SK-N-MC (cell line): ENCODE measurements at regions not wholly inside any gene's neighbourhood (a gene's known extent, or its start where the extent isn't known, plus 50 kb on each side); places are given as distances from the start of the nearest gene placed in this dataset.

Experiments
- EZH2 ChIP-seq: fragments of 200-600 bp; sonication (generic); IDR thresholded peaks from one replicate; pipeline ENCODE4 v1.6.1; 2017; ENCODE audit warnings: antibody characterized with exemption
- FOXP2 ChIP-seq: optimal IDR thresholded peaks from 2 replicates; pipeline ENCODE3; 2011; ENCODE audit warnings: mild to moderate bottlenecking, moderate library complexity; ENCODE audit not compliant: insufficient read depth; ENCODE audit errors: extremely low read length, control extremely low read depth

DNA sequence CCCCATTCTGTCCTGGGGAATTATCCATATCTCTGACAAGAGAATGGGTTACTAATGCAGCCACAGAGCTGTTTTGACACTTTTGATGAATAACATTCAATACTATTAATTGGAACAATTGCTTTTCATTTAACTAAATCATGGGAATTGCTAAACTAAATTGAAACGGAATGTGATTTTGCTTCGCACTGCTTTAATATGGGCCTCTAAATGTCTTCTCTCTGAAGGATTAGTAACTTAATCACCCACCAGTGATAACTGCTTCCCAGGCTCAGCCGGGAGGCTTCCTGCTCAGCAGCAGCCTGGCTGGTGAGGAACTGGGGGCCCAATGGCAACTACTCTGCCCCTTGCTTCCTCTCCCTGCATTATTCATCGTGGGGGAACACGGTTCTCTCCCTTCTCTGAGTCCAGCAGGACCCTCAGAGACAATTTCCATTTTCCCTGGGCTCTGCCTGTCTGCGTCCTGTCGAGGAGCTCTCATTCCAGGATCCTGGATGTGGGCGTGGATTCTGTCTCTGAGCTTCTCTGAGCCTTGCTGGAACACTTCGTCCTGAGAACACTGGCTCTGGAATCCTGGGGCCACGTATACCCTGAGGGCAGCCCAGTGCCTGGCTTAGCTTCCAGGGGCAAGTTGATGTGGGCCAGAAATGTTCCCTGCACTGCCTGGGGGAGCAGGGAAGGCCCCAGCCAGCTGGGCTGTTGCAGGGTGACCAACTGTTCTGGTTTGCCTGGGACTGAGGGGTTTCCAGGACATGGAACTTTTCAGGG is 308.9 kb downstream of the DHX35 start:
- TF ChIP-seq EZH2 (no peak), FOXP2 (no peak)
